ENCODE measurements at regions not wholly inside any gene's neighbourhood (a gene's known extent, or its start where the extent isn't known, plus 50 kb on each side); places are given as distances from the start of the nearest gene placed in this dataset.

DNA sequence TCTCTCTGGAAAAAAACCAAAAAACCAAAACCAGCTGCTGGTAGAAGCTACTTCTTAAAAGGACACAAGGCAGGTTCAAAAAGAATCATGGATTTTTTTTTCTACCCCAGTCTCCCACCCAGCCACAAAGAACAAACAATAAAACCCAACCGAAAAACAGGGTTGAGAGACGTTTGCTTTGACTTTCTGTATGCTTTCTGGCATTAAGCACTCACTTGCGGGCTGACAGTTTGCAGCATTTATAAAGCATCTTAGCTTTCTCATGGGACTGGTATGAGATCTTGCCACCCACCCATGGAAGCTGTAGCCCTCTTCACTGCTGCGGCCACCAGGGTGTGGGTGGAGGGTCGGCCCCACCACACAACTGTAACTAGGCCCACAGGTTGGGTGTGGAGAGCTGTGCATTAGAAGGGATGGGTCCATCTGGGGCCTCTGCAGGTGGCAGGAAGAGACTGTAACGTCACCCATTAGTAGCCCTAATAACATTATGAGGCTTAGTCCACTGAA is 165.7 kb downstream of the RHOU start:
- no peak for DNase-seq
- intact Hi-C loops (cut with DNase I): no loop called here
- H3K4me1 ChIP-seq (replicated peaks in 1 of 2): peaks cover 0 to 12% of the 10 kb centered on the region in 2 donors
- no peaks in the 10 kb centered on the region for H3K9me3 ChIP-seq (replicated peaks in 1 of 3)
- no peaks in the 10 kb centered on the region for H3K36me3 ChIP-seq (replicated peaks in 1 of 2)
- no peak overlapping the region for H3K27ac ChIP-seq
- 75 to 88% (median 85%) methylated on average over 5 to 6 of the region's 6 CpGs for WGBS, 4 donors
- TF ChIP-seq, protein P1, sequence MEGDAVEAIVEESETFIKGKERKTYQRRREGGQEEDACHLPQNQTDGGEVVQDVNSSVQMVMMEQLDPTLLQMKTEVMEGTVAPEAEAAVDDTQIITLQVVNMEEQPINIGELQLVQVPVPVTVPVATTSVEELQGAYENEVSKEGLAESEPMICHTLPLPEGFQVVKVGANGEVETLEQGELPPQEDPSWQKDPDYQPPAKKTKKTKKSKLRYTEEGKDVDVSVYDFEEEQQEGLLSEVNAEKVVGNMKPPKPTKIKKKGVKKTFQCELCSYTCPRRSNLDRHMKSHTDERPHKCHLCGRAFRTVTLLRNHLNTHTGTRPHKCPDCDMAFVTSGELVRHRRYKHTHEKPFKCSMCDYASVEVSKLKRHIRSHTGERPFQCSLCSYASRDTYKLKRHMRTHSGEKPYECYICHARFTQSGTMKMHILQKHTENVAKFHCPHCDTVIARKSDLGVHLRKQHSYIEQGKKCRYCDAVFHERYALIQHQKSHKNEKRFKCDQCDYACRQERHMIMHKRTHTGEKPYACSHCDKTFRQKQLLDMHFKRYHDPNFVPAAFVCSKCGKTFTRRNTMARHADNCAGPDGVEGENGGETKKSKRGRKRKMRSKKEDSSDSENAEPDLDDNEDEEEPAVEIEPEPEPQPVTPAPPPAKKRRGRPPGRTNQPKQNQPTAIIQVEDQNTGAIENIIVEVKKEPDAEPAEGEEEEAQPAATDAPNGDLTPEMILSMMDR (IDR thresholded peaks at IDR 0.05): no peak
- TF ChIP-seq POLR2A (IDR thresholded peaks at IDR 0.05): no peak
- no peaks in the 10 kb centered on the region for H3K27me3 ChIP-seq
- no peak overlapping the region for H3K4me3 ChIP-seq

DNA sequence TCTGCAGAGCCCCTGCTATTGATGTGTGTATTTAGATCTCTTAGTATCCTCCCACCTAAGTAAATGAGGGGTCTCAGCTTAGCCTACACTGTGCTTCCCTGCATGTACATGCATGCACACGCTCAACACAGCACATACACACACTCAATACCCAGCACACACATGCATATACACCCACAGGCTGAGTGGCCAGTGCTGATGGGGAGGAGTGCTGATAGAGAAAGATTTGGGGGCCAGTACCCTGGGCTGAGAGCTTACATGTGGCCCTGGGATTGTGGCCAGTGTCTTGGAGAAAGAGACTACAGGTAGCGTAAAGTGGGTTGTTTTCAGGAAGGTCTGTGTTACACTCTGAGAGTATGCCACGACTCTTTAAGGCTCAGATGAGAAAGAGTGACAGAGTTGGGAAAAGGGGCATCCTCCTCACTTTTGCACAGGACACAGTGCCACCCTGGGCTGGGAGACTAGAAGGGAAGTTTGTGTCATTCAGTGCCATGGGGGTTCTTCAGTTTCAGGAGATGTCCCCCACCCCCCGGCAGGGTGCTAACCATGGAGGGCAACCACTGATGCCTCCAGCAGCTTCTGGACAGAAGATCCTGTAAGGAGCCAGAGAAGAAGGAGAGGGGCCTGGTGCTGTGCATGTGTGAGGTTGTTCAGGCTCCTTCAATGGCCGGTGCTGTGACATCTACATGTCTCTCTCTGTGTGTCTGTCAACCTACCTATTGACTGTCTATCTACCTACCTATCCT is 166.8 kb downstream of the RHOU start:
- no peak overlapping the region for H3K4me3 ChIP-seq
- no peak for DNase-seq
- intact Hi-C loops (cut with DNase I): no loop called here
- H3K4me1 ChIP-seq (replicated peaks in 1 of 2): peaks cover 0 to 12% of the 10 kb centered on the region in 2 donors
- no peaks in the 10 kb centered on the region for H3K9me3 ChIP-seq (replicated peaks in 1 of 3)
- H3K36me3 ChIP-seq (replicated peaks in 1 of 2): no peaks in the 10 kb centered on the region
- no peak for TF ChIP-seq POLR2A (IDR thresholded peaks at IDR 0.05)
- TF ChIP-seq, protein P1 (IDR thresholded peaks at IDR 0.05): no peak
- 71 to 98% (median 79%) methylated on average over 4 to 5 of the region's 5 CpGs for WGBS, 4 donors
- no peaks in the 10 kb centered on the region for H3K27me3 ChIP-seq
- no peak overlapping the region for H3K27ac ChIP-seq

DNA sequence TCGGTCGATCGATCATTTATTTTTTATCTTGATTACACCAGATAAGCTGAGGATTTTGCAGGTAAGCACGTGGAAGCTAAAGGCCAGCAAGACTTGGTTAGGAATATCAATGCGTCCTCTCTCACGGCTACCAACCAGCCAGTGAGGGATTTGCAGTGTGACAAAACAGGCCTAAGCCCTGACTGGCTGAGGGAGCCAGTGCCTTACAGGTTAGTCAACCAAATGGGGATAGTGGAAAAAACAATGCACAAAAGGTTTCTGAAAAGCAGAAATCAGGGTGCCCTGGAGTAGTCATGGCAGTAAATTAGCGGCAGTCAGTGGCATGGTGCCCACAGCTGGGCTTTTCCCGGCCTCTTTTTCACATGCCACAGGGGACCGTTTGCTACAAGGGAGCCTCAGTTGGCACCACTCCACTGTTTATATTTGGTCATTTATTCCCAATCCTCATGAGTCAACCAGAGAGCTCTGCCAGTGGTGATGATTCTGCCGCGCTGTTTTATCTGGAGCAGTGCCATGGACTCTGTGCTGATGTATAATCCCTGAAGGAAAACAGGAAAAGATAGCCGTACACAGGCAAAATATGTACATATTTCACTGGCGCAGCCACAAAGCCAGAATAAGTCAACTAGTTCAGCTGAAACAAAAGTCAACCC is 167.6 kb downstream of the RHOU start:
- peak overlapping the region in 2 of 5 donors; percentile 32 to 68 for H3K27ac ChIP-seq

More for the DNA sequence above, 167.6 kb downstream of the RHOU start:
- Histone ChIP-seq H3K4me1 (replicated peaks in 1 of 2) (peaks cover 0 to 12% of the 10 kb centered on the region in 2 donors), H3K36me3 (replicated peaks in 1 of 2) (no peaks in the 10 kb centered on the region), H3K9me3 (replicated peaks in 1 of 3) (no peaks in the 10 kb centered on the region), H3K4me3 (no peak overlapping the region), H3K27me3 (no peaks in the 10 kb centered on the region)
- intact Hi-C loops (cut with DNase I): no loop called here
- no peak for TF ChIP-seq POLR2A (IDR thresholded peaks at IDR 0.05)
- TF ChIP-seq, protein P1 (IDR thresholded peaks at IDR 0.05): no peak
- peak; percentile 90 to 98 (median 95) for DNase-seq
- WGBS, 4 donors: 47 to 53% (median 50%) methylated on average over 13 of the region's 13 CpGs
